Endothelial cell of umbilical vein (primary cell): ENCODE measurements at regions not wholly inside any gene's neighbourhood (a gene's known extent, or its start where the extent isn't known, plus 50 kb on each side); places are given as distances from the start of the nearest gene placed in this dataset.

Source experiments
- BruUV-seq: library from RNA; stranded (reverse); fragments of 400-500 nt; replicated peaks from 2 replicates; lab custom pipeline; 2021; lab: Mats Ljungman, UMichigan
- CTCF ChIA-PET: fragments of 300-600, 350-600 bp; sonication (Branson Sonifier 250); formaldehyde crosslinking; loops from one replicate; lab custom pipeline; 2021; ENCODE audit warnings: antibody characterized with exemption, inconsistent platforms; lab: Charles Lee
- POLR2A ChIA-PET: fragments of 300-600, 350-600 bp; sonication (Branson Sonifier 250); formaldehyde crosslinking; loops from one replicate; lab custom pipeline; 2021; ENCODE audit warnings: antibody characterized with exemption, inconsistent platforms; lab: Charles Lee
- DNase-seq: peaks from one replicate; pipeline ENCODE4 v3.0.0-alpha.2; 2011; ENCODE audit warnings: low read depth, low spot score
- FAIRE-seq: peaks from 2 replicates; lab custom pipeline; 2011; peaks lifted over from hg19 to GRCh38; lab: Jason Lieb, UNC
- H2AFZ ChIP-seq: 2 replicates; pipeline ENCODE4 v1.6.0; 2012; ENCODE audit warnings: low read depth, low read length, control low read depth, inconsistent platforms
- H3K27ac ChIP-seq: 2 replicates; pipeline ENCODE4 v1.5.1; 2011; ENCODE audit warnings: low read depth, mild to moderate bottlenecking, control low read depth, low read length, moderate library complexity; ENCODE audit not compliant: insufficient read depth
- H3K27me3 ChIP-seq, 2 experiments: 2 replicates each; pipeline versions ENCODE4 v1.6.0 to v1.6.1; 2011; ENCODE audit warnings: low read length in 2 of 2, mixed read lengths in 1 of 2; ENCODE audit not compliant: control insufficient read depth in 2 of 2, insufficient read depth in 2 of 2
- H3K36me3 ChIP-seq, 2 experiments: 2 replicates in 1 of 2; 3 replicates in 1 of 2; pipeline ENCODE4 v1.5.1; 2011; ENCODE audit warnings: low read length in 2 of 2, mild to moderate bottlenecking in 1 of 2, moderate library complexity in 1 of 2; ENCODE audit not compliant: control insufficient read depth in 2 of 2, insufficient read depth in 2 of 2; ENCODE audit errors: extremely low read depth in 1 of 2
- H3K4me1 ChIP-seq: 3 replicates; pipeline ENCODE4 v1.5.1; 2011; ENCODE audit warnings: mild to moderate bottlenecking, low read length; ENCODE audit not compliant: control insufficient read depth, insufficient read depth; ENCODE audit errors: extremely low read depth
- H3K4me2 ChIP-seq: 2 replicates; pipeline ENCODE4 v1.6.1; 2011; ENCODE audit warnings: low read length, control low read depth, mixed read lengths; ENCODE audit not compliant: insufficient read depth
- H3K4me3 ChIP-seq, 3 experiments: fragments of 200-600 bp in 1 of 3; sonication (generic), shearing (Covaris generic) in 1 of 3; replicated peaks in 1 of 3; 2 replicates each; pipeline ENCODE4 v1.5.1; 2011 to 2016; ENCODE audit warnings: control low read depth in 3 of 3, low read length in 3 of 3, mild to moderate bottlenecking in 2 of 3, inconsistent platforms in 1 of 3, low read depth in 1 of 3, moderate library complexity in 1 of 3; ENCODE audit not compliant: insufficient read depth in 1 of 3
- H3K79me2 ChIP-seq: 2 replicates; pipeline ENCODE4 v1.6.0; 2012; ENCODE audit warnings: low read length, inconsistent platforms; ENCODE audit not compliant: control insufficient read depth, insufficient read depth
- H3K9ac ChIP-seq: replicated peaks from 2 replicates; pipeline ENCODE3; 2011; ENCODE audit warnings: low read length, control low read depth; ENCODE audit not compliant: insufficient read depth; ENCODE audit errors: extremely low read depth
- H3K9me1 ChIP-seq: replicated peaks from 3 replicates; pipeline ENCODE4 v1.6.0; 2011; ENCODE audit warnings: mild to moderate bottlenecking, low read length; ENCODE audit not compliant: control insufficient read depth, insufficient read depth; ENCODE audit errors: extremely low read depth
- H3K9me3 ChIP-seq: replicated peaks from 2 replicates; pipeline ENCODE4 v1.5.1; 2012; ENCODE audit warnings: low read length, inconsistent platforms; ENCODE audit not compliant: control insufficient read depth, insufficient read depth
- H4K20me1 ChIP-seq: replicated peaks from 2 replicates; pipeline ENCODE3; 2011; ENCODE audit warnings: mild to moderate bottlenecking, low read length; ENCODE audit not compliant: control insufficient read depth, insufficient read depth; ENCODE audit errors: extremely low read depth
- CTCF ChIP-seq, 2 donors: IDR thresholded peaks; 1 replicate in 1 of 2; 2 replicates in 1 of 2; pipeline ENCODE4 v1.5.1; 2011; ENCODE audit warnings: low read length in 2 of 2, mild to moderate bottlenecking in 2 of 2, moderate library complexity in 2 of 2, control low read depth in 1 of 2, inconsistent platforms in 1 of 2, low read depth in 1 of 2; ENCODE audit not compliant: insufficient read depth in 1 of 2; ENCODE audit errors: extremely low read depth in 1 of 2
- EZH2 ChIP-seq: IDR thresholded peaks from 2 replicates; pipeline ENCODE4 v1.6.1; 2012; ENCODE audit warnings: borderline replicate concordance, low read depth, mild to moderate bottlenecking, moderate library complexity, low read length, inconsistent platforms; ENCODE audit not compliant: severe bottlenecking
- FOS ChIP-seq: IDR thresholded peaks from 2 replicates; pipeline ENCODE4 v1.6.1; 2011; ENCODE audit warnings: mild to moderate bottlenecking, low read length, moderate library complexity, borderline replicate concordance; ENCODE audit not compliant: insufficient read depth
- GATA2 ChIP-seq: IDR thresholded peaks from 2 replicates; pipeline ENCODE4 v1.7.0; 2011; ENCODE audit warnings: low read depth, mild to moderate bottlenecking, moderate library complexity, mixed read lengths, low read length; ENCODE audit not compliant: insufficient read length, insufficient read depth
- JUN ChIP-seq: IDR thresholded peaks from 2 replicates; pipeline ENCODE4 v1.6.1; 2011; ENCODE audit warnings: borderline replicate concordance, low read depth; ENCODE audit not compliant: insufficient read length, insufficient read depth
- MAX ChIP-seq: IDR thresholded peaks from 2 replicates; pipeline ENCODE4 v1.6.1; 2011; ENCODE audit not compliant: insufficient read depth, insufficient read length
- MYC ChIP-seq: IDR thresholded peaks from one replicate; pipeline ENCODE4 v1.6.1; 2011; ENCODE audit warnings: mild to moderate bottlenecking, low read depth, low read length
- POLR2A ChIP-seq: IDR thresholded peaks from 2 replicates; pipeline ENCODE4 v1.6.1; 2012; ENCODE audit warnings: low read depth, mild to moderate bottlenecking, control low read depth, low read length
- POLR2AphosphoS5 ChIP-seq: IDR thresholded peaks from 2 replicates; pipeline ENCODE4 v1.6.1; 2012; ENCODE audit warnings: low read depth, mild to moderate bottlenecking, control low read depth, low read length, moderate library complexity; ENCODE audit not compliant: insufficient read depth
- dilution Hi-C: fragments of 300-500 bp; cut with MboI; formaldehyde crosslinking; loops from one replicate; pipeline ENCODE4 v1.15.0; 2019; ENCODE audit warnings: low sequenced_read_pairs; ENCODE audit not compliant: extremely low pct_ligation_motif_present
- intact Hi-C: fragments of 100-400 bp; cut with micrococcal nuclease; formaldehyde crosslinking; loops from one replicate; pipeline ENCODE4 v1.10.0; 2022

GRCh38 chr18:67426486-67426885 is 90.0 kb downstream of the DSEL start:
- Histone ChIP-seq H3K9me1 (no peaks in the 10 kb centered on the region), H3K4me2 (no peak overlapping the region), H3K4me1 (no peaks in the 10 kb centered on the region), H3K9me3 (no peaks in the 10 kb centered on the region), H4K20me1 (no peaks in the 10 kb centered on the region), H3K27me3 (no peaks in the 10 kb centered on the region), H3K9ac (no peak overlapping the region), H3K79me2 (no peaks in the 10 kb centered on the region), H3K4me3 (no peak overlapping the region), H2AFZ (no peak overlapping the region), H3K27ac (no peak overlapping the region), H3K36me3 (no peaks in the 10 kb centered on the region)
- DNase-seq (no peak), FAIRE-seq (no peak)
- dilution Hi-C loops, result no loop called here
- BruUV-seq, result no TSS peak
- intact Hi-C loops, result no loop called here
- POLR2A ChIA-PET, result interaction anchor here (0.7 kb wide), 1 partner anchor 734 kb away, joined by 4 read pairs; no protein-coding TSS in a partner anchor
- TF ChIP-seq JUN (no peak), CTCF (IDR thresholded peaks at IDR 0.05; ENCODE audit: extremely low read depth in 1 of 2, insufficient read depth in 1 of 2, low read depth in 1 of 2, low read length in 2 of 2) (no peak), MYC (no peak), EZH2 (no peak), FOS (no peak), POLR2AphosphoS5 (no peak), MAX (no peak), GATA2 (no peak), POLR2A (no peak)
- CTCF ChIA-PET, result no interaction called here
